ENCODE measurements at regions not wholly inside any gene's neighbourhood (a gene's known extent, or its start where the extent isn't known, plus 50 kb on each side); places are given as distances from the start of the nearest gene placed in this dataset.

- TF ChIP-seq, protein P1, sequence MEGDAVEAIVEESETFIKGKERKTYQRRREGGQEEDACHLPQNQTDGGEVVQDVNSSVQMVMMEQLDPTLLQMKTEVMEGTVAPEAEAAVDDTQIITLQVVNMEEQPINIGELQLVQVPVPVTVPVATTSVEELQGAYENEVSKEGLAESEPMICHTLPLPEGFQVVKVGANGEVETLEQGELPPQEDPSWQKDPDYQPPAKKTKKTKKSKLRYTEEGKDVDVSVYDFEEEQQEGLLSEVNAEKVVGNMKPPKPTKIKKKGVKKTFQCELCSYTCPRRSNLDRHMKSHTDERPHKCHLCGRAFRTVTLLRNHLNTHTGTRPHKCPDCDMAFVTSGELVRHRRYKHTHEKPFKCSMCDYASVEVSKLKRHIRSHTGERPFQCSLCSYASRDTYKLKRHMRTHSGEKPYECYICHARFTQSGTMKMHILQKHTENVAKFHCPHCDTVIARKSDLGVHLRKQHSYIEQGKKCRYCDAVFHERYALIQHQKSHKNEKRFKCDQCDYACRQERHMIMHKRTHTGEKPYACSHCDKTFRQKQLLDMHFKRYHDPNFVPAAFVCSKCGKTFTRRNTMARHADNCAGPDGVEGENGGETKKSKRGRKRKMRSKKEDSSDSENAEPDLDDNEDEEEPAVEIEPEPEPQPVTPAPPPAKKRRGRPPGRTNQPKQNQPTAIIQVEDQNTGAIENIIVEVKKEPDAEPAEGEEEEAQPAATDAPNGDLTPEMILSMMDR (conservative IDR thresholded peaks at IDR 0.05; ENCODE audit: low read depth, low read length) = no peak
- TF ChIP-seq EZH2 (IDR thresholded peaks at IDR 0.05; ENCODE audit: borderline replicate concordance, low read depth, low read length, poor library complexity, severe bottlenecking) = no peak
Measured at GRCh38 chr11:69358398-69359020, 64.6 kb downstream of the MYEOV start.
